Hematopoietic multipotent progenitor cell treated with erythropoietin and hydrocortisone succinate and interleukin-3 and kit ligand, for 6 days (in vitro differentiated cells): ENCODE measurements at regions not wholly inside any gene's neighbourhood (a gene's known extent, or its start where the extent isn't known, plus 50 kb on each side); places are given as distances from the start of the nearest gene placed in this dataset.

Experiments used
- DNase-seq: peaks from one replicate; pipeline ENCODE4 v3.0.0-alpha.2; 2015

DNA sequence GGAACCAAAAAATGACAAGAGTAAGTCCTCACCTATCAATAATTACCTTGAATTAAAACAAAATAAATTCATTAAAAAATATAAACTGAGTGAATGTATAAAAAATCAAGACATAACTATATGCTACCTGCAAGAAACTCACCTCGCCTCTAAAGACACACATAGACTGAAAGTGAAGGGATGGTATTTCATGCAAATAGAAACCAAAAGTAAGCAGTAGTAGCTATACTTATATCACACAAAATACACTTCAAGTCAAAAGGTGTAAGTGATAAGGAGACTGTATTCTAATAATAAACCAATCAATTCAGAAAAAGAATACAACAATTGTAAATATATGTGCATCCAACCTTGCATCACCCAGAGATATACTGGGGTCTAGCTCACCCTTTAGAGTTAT lies 332.6 kb downstream of the SH2D4B start:
- DNase-seq, result no peak

DNA sequence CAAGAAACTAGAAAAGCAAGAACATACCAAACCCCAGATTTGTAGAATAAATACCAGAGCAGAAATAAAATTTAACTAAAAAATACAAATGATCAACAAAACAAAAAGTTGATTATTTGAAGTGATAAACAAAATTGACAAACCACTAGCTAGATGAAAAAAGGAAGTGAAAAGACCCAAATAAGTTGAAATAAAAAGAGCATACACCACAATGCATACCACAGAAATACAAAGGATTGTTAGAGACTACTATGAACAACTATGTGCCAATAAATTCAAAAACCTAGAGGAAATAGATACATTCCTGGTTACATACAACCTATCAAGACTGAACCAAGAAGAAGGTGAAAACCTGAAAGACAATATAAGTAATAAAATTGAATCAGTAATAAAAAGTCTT lies 333.4 kb downstream of the SH2D4B start:
- DNase-seq, result no peak

DNA sequence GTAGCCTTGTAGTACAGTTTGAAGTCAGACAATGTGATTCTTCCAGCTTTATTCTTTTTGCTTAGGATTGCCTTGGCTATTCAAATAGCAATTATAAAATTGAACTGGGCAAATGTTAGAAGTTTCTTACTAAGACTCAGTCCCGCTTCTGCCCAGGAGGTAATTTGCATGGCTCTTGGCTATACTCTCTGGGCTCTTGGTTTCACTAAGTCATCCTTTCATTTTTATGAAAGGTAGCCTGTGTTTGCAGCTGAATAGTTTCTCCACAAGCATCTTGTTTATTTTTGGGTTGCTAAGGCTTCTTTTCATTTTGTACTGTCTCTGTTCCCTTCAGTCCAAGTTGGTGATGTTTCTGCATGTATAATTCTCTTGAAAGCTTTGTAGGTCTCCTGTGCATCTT lies 340.6 kb downstream of the SH2D4B start:
- no peak for DNase-seq

DNA sequence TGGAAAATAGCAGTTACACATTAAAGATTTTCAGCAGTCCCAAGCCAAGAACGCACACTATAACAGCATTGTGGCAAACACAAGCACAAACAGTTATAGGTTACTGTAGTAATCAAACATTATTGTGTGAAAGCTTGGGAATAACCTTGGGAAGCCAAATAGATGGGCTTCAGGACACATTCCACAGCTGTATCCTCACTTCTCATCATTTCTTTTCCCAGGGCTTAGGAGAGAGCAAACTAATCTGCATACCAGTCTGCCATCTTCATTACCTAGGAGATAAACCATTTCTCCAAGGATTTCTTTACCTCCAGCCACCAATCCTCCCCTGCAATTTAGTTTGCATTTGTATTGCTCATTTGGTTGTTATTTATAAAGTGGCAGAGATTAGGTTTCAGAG lies 352.4 kb downstream of the SH2D4B start:
- DNase-seq, result no peak

DNA sequence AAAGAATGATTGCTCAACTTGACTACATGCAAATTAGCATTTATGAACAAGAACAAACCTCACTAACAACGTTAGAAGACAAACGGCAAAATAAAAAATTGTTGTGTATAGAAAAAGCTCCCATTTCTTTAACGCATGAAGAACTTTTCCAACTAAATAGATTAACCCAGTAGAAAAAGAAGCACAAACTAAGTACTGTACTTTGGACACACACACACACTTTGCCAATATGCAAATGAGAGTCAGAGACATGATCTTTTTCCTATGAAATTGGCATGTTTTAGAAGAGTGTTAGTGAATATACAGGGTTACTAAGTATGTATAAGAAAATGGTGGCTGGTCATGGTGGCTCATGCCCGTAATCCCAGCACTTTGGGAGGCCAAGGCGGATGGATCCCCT lies 355.6 kb downstream of the SH2D4B start:
- no peak for DNase-seq

DNA sequence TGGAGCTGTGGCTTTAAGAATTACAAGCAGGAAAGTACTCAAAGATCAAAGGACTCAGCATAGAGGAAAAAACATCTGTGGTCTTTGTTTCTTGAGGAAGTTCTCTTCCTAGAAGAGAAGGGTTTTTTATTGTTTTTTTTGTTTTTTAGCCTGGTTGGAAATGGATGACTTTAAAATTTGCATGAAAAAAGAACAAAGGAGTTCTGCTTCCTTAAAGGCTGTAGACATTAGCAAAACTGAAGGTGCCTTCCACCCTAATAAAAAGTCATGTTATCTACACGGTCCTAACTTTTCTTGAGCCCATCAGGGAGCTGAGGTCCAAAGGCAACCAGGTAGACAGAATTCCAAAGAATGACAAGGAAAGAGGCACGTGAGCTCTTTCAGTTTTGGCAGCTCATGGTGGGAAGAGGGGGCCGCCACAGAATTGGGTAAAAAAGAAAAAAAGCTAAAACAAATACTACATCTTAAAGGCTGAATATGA lies 356.6 kb downstream of the SH2D4B start:
- no peak for DNase-seq

DNA sequence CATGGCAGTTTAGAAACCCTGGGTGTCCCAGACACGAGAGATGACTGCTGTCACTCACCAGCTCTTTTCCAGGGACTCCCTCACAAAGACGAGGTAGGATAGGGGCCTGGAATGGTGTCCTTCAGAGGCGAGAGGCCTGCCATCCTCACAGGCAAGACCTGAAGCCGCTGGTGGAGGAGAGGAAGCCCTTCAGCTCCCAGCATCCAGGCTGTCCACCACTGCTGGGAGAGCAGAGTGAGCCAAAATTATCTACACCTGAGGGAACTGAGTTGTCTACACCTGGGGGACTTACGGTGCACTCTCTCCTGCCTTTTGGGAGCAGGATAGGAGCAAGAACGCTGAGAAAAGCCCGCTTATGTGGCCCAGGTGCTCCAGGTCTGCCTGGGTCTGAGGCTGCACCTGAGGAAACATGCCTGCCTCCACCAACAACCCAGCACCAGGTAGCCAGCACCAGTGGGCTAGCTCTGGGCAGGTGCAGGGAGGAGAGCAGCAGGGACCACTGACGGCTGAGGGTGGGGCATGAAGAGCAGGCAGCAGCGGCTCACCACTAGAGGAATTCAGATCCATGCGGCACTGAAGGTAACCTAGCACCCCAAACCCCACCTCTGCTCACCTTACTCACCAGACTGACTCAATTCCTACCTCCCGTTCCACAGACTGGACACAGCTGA lies 357.2 kb downstream of the SH2D4B start:
- no peak for DNase-seq

DNA sequence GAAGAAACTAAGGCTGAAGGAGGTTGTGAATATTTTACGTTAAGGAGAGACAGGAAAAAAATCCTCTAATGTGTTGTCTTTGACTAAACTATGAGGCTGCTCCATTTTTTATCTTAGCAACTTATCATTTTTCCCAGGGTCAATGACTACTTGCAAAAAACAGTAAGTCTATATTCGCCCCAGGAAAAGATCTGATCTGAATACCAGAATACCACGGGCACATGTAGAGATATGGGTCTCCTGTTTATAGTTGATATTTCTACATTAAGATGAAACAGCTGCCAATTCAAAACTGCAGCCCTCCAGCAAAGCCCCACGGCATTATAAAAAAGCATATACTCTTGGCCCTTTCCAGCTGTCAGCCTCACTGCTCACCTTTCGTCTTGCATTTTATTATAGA lies 358.4 kb downstream of the SH2D4B start:
- no peak for DNase-seq

DNA sequence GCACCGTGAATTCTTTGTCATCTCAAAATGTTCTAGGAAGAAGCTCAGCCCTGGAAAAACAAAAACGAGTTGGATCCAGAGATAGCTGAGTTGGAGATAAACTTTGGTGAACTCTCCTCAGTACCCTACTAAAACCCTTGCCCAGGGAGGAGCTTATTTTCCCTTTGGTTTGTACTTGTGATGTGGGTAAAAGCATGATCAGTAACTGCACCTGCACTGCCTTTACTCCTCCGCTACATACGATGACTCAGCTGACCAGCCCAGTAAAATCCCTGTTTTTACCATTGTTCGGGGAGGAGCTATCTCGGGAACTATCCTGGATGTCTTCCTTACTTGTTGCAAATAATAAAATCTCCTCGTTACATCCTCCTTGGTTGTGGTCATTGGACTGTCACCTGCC lies 359.3 kb downstream of the SH2D4B start:
- no peak for DNase-seq

DNA sequence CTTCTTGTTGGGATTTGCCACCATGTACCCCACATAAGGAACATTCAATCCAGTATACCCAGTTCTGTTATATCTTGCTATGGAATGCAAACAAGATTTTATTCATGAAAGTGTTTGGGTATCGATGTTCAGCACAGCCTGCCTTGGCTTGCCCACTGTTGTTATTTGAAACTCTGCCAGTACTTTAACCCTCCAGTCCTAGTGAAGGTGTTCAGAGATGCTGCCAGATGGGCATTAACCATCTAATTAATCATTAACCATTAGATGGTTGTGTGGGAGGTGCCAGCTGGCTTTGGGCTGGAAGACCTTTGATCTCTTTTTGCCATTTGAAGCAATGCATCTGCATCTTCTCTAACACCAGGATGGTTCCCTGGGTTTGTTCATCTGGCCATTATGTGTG lies 363.0 kb downstream of the SH2D4B start:
- DNase-seq, result no peak

DNA sequence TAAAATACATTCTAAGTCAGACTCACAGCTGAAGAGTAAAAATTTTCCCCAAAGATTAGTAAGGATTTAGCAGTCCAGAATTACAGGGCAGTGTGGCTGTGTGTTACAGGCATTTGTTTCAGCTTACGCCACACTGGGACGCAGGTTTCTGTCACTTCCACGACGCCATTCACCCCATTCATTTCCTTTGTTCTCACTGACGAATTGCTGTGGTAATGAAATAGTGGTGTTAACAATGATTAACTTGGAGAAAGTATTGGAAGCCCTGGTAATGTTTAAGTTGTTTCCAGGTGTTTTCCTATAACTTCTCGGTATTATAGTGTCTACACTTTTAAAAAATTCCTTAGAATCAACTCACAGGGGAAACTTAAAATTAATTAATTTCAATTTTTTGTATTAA lies 370.9 kb downstream of the SH2D4B start:
- no peak for DNase-seq

DNA sequence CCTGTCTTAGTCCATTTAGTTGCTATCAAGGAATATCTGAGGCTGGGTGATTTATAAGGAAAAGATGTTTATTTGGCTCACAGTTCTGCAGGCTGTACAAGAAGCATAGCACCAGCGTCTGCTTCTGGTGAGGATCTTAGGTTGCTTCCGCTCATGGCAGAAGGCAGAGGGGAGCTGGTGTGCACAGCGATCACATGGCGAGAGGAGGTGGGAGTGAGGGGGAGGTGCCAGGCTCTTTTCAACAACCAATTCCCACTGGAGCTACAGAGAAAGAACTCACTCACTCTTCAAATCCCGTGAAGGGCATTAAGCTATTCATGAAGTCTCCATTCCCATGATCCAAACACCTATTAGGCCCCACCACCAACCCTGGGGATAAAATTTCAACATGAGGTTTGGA lies 371.6 kb downstream of the SH2D4B start:
- DNase-seq, result no peak

DNA sequence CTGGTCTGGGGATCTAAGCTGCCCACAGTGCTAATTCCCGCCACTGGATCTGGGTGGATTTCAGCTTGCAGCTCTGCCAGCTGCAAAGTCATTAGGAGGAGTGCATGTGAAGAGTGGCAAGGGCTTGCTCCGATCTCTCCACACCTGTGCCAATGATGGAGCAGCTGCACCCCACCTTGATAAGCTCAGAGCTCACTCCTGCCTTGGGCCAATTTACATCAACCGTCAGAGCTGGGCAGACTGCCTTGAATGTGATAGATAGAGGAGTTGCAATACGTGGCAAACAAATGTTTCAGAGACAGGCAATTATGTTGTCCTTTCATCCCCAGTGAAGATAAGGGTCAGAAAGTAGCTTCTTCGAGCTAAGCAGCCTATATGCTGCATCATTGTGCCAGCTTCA lies 379.9 kb downstream of the SH2D4B start:
- DNase-seq, result no peak

DNA sequence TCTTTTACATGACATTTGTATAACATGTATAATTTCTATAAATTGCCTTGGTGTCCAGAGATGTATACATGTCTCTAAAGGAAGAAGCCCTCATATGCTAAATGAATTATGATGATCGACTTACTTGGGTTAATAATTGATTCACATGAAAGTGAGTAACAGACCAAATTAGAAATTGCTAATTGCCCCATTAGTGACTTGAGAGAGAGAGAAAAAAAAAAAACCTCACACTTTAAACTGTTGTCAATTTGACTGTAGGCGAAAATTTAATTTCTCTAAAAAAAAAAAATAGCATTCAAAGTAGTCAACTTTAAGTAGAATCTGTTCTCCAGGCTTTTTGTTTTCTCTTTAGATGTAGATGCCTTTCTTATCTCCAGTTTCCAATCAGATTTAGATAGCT lies 383.3 kb downstream of the SH2D4B start:
- no peak for DNase-seq

DNA sequence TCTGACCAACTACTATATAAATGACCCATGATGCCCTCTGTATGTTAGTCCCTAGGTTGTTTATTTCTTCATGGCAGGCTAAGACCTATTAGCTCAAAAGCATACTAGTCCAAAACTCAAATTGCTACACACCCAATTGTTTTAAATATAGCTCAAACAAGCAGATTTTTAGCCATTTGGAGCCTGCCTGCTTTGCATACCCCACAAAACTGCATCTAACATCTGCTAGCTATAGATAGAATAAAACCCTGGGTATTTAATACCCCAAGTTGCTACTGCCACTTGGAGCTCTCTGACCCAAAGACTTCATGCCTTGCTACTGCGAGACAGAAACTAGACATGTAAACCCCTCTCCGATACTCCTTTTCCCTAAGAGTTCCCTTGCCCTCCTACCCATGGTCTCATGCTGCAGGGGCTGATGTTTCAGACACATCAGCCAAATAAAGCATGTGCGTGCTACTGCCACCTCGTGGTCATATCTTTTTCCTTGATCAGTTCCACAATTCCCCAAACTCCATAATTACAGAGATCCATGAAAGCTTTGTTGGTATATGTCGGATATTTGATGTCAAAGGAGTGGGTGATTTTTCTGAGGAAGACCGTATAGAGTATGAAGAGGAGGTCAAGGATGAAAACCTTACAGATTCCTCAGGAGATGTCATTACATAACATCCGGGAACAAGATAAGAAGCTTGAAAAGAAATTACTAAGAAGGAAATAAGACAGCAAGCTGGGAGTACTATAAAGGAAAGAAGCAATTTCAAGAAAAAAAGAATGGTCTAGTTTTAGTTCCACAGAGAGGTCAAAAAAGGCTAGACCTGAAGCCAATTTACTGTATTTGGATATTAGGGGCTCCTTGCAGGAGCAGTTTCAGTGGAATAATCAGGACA lies 386.6 kb downstream of the SH2D4B start:
- DNase-seq, result peak; percentile 65

DNA sequence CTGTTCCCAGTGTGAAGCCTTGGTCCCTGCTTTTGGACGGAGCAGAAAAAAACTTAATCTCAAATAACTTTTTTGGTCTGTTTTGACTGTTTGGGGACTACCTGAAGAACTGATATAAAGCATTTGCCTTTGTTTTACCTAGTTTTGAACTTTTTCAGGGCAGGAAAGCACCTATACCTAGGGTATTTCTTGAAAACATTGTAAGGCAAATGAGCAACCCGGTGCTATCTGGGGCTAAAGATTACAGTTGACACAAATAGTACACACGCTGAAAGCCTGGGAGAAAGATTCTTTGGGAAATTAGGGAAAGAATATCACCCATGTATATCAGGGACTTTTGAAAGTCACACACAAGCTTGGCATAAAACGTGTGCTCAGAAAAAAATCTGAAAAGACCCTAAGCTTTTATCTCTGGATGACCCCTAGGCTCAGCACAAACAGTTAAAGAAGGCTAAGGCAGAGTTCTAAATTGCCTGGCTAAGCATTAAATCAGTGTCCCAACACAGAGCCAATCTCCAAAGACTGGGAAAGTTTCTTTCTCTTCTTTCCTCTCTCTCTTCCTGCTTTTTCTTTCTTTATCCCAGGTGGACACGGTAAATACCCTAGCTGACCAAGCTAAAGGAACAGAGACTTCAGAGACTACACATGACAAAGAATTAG lies 389.8 kb downstream of the SH2D4B start:
- DNase-seq, result no peak

DNA sequence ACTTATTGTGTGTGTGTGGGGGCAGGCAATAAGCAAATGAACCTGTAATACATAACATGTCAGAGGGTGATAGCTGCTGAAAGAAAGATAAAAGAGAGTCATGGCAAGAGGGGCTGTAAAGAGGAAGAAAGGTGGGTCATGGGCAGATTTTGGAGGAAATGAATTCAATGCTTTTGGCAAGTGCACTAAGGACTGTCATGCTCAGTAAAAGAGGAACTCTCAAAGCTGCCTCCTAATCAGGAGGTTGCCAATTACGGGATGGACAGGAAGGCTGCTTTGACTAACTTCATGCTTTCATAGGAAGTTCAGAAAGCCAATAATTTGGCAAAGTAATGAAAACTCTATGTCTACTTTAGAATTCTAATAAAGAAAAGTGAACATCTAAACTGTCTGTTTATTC lies 401.2 kb downstream of the SH2D4B start:
- DNase-seq, result peak; percentile 7

DNA sequence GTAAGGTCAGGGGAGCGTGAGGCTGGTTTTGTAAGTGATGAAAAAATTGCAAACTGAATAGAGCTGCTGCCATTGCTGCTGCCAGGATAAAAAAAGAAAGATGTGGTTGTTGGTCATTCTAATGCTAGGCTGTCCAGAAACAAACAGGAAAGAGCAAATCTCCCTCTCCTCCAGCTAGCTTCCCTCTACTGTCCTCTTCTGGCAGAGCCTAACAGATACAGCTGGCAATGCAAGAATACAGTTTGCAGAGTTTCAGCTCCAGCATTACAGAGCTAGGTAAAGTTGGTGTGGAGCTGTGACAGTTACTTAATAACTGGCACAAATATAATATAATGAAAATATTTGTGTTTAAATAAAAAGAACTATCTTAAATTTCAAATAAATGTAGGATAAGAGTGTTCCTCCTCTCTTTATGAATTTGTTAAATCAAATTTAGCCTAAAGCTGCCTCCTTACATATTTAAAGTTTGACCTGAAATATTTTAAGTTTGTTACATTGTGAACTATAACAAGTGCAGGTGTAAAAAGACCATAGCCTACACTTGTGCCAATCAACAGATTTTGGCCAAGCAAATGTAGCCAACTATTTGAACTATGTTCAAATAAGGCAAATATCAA lies 407.7 kb downstream of the SH2D4B start:
- peak; percentile 23 for DNase-seq

DNA sequence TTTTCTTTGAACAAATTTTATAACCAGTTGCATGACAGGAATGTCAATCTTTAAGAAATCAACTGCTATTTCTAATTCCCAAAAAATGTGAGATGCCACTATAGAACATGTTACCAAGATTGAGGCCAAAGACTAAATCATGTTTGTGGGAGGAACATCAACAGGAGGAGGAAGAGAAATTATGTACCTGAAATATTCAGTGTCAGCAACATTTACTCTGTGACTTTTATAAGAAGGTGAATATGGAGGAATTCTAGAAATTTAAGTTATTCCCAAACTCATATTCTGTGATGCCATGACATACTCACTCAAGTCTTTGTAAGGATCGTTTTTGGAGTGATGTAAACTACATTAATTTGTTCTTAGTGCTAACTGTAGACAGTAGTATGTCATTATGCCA lies 408.4 kb downstream of the SH2D4B start:
- no peak for DNase-seq

DNA sequence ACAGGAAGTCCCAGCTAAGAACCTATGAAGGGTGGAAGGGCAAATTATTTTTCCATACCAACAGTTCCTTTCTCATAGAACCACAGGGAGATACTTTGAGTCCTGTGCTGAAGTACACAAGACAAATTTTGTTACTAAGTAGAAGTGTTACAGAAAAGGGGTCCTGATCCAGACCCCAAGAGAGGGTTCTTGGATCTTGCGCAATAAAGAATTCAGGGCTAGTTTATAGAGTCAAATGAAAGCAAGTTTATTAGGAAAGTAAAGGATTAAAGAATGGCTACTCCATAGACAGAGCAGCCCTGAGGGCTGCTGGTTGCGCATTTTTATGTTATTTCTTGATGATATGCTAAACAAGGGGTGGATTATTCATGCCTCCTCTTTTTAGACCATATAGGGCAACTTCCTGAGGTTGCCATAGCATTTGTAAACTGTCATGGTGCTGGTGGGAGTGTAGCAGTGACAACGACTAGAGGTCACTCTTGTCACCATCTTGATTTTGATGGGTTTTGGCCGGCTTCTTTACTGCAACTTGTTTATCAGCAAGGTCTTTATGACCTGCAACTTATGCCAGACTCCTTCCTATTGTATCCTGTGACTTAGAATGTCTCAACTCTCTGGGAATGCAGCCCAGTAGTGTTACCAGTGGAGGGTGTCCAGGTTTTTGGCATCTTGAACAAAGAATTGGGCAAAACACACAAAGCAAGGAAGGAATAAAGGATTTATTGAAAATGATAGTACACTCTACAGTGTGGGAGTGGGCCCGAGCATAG lies 409.4 kb downstream of the SH2D4B start:
- no peak for DNase-seq

DNA sequence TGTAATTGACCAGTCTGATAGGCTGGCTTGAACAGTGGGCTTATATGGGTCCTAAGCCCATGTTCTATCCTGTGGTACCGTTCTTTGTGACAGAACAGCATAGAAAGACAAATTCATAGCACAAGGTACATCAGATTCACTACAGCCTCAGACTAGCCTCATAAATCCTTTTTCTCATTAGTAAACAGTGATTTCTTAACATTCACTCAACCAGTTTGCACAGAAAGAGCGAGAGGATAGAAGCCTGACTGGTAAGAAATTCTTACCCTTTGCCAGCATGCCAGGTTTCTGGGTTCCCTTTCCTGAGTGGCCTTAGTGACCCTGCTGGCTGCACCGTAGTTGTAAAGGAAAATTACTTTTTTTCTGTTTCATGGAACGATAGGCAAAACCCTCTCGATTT lies 412.1 kb downstream of the SH2D4B start:
- no peak for DNase-seq

DNA sequence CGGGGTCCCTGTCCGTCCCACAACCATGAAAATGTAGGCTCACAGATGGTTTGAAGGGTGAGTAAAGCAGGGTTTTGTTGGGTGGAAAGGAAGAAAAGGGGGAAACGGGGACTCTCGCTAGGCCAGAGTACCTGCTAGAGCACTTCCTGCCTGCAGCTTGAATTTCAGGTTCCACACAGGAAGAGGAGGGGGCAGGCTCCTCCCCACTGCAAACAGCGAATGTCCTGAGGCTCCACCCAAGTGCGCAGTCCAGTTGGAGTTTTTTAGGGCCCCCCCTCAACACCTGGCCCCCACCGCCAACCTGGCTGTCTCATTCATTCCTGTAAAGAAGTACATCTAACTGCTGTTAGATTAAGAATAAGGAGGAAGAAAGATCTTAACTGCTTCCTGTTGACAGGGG lies 414.7 kb downstream of the SH2D4B start:
- no peak for DNase-seq

DNA sequence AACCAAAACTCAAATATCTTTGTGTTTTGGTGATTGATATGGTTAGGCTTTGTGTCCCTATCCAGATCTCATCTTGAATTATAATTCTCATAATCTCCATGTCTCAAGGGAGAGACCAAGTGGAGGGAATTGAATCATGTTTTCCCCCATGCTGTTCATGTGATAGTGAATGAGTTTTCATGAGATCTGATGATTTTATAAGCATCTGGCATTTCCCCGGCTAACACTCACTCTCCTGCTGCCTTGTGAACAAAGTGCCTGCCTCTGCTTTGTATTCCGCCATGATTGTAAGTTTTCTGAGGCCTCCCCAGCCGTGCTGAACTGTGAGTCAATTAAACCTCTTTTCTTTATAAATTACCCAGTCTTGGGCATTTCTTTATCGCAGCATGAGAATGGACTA lies 419.5 kb downstream of the SH2D4B start:
- no peak for DNase-seq
